ENCODE measurements at regions not wholly inside any gene's neighbourhood (a gene's known extent, or its start where the extent isn't known, plus 50 kb on each side); places are given as distances from the start of the nearest gene placed in this dataset.

DNA sequence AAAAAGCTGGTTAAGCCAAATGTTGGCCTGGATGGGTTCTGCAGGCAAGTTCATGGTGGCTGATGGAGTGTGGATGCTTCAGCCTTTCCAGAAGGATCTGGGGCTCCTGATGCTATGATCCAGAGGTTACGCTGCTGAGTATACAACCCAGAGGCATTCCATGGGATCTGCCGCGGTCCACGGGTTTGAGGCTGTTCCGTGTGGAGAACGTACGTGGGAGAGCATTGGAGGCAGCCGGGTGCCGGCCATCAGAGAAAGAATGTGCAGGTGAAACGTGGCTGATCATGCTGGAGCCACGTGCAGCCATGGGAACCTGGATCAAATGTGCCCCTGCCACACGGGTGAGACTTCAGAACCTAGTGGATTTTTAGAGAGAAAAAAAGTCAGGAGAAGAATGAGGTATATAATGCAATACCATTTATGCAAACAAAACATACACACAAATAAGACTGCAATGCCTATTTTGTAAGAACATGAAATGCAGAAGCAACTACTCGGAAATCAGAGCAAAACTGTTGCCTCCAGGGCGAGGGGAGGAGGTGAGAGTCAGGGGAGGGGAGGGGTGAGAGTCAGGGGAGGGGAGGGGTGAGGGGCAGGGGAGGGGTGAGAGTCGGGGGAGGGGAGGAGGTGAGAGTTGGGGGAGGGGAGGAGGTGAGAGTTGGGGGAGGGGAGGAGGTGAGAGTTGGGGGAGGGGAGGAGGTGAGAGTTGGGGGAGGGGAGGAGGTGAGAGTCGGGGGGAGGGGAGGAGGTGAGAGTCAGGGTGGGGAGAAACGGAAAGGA is 116.5 kb upstream of the C1orf174 start:
- DNase-seq (ENCODE audit: low read depth, low spot score) = no peak

DNA sequence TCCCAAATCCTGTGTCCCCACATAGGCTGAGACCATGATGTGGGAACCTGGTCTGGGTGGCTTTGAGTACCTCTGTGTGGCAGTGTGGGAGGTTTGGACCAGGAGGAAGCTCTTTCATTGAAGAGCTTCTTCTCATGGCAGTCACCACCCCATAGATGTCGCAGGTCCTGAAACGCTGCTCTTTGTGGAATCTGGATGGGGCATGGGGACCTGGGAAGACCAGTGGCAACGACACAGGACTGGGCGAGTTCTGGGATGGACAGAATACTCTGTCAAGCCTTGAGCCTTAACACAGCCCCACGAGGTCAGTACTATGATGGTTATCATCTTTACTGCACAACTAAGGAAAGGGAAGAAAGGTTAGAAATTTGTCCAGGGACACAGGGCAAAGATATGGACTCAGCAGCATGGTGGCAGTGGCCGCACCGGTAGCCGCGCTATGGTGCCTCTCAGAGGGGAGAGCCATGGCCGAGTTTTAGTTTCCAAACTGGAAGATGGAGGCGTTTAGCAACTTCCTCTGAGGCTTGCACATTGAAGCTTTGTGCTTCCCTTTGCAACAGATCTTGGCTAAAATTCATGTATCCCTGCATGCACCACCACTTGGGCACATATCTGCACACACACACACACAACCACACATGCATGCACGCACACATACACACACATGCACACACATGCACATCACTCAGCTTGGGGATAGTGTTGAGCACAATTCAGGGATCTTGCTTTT is 117.7 kb upstream of the C1orf174 start:
- DNase-seq (ENCODE audit: low read depth, low spot score) = no peak

DNA sequence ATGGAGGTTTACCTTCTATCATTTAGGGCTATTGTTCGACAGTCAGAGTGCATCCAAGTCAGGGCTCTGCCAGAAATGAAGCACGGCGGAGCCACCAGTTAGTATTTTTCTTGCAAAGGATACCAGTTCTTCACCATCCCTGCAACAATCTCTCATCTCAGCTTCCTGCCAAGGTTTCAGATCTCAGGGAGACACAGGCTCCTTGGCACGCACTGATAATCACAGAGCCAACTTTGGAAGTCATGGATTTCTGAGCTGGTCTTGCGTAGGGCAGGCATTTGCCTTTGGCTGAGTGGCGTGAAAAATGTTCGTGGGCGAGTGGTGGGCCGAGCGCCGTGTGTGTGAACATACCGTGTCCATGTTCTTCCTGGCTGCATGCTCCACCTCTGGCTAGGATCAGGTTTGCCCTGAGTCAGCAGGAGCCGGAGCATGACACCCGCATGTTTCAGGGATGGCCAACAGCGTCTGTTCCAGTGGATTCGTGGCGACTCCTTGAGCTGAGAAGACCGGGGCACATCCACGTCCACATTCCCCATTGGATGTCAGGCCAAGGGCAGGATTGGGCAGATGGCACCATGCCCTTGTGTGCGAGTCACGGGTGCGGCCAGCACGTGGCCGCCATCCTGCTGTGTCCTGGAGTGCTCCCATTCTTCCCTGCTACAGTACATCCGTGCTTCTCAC is 118.5 kb upstream of the C1orf174 start:
- no peak for DNase-seq (ENCODE audit: low read depth, low spot score)

DNA sequence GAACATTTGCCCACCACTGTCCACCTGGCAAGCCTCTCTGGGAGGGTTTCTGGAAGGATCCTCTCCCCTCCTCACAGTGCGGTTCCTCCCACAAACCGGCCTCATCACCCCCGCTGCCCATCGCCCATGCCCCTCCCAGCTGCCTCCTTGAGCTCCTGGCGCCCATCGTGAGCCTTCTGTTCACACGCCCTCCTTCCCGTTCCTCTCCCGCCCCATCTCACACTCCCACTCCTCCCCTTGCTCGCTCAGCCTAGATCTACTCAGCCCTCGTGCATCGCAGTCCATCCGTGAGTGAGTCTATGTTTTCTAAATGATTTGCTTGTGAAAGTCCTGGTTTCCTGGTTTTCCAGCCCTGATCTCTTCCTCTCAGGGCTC is 119.1 kb upstream of the C1orf174 start:
- DNase-seq (ENCODE audit: low read depth, low spot score) = no peak

DNA sequence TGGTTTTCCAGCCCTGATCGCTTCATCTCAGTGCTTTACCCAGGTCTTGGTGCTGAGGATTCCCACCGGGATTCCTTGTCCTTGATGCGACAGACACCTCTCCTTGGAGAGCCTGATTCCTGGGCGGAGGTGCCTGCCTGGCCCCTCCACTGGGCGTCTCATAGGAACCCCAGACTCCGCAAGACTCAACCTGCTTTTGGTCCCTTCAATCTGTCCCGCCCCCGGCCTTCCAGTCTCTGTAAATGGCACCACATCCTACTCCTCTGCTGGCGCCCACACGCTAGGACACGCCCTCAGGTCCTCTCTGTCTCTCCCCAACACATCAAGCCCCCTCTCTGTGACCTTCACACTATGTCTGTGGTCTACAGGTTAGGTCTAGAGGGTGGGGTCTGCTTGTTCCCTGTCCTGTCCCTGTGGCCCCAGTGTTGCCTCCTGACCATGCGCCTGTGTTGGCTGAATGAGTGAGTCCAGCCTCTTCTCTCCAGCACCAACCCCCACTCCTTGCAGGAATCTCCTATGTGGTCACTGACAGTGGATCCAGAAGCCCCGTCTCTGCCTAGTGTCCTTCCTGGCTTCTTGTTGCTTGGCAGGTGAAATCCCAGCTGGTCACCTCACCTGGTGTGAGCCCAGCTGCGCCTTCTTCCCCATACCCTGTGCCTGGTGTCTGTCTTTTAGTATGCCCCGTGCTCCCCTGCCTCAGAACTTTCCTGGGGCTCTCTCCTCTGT is 119.7 kb upstream of the C1orf174 start:
- no peak for DNase-seq (ENCODE audit: low read depth, low spot score)

DNA sequence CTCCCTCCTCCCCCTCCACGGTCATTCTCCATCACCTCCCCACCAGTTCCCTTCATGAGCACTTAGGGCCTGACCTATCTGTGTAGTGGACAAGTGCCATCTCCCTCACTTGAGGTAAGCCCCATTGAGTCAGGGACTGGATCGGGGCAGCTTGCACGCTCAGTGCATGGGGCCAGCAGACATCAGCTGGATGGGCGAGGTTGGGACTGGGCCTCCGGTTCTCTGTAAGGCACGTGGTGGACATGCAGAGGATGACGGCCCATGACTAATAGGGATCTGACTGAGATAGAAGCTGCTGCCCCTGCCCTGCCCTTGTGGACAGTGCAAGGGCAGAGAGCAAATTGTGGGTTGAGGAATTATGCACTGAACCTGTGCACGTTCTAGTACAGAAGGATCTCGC is 120.4 kb upstream of the C1orf174 start:
- DNase-seq (ENCODE audit: low read depth, low spot score) = no peak

DNA sequence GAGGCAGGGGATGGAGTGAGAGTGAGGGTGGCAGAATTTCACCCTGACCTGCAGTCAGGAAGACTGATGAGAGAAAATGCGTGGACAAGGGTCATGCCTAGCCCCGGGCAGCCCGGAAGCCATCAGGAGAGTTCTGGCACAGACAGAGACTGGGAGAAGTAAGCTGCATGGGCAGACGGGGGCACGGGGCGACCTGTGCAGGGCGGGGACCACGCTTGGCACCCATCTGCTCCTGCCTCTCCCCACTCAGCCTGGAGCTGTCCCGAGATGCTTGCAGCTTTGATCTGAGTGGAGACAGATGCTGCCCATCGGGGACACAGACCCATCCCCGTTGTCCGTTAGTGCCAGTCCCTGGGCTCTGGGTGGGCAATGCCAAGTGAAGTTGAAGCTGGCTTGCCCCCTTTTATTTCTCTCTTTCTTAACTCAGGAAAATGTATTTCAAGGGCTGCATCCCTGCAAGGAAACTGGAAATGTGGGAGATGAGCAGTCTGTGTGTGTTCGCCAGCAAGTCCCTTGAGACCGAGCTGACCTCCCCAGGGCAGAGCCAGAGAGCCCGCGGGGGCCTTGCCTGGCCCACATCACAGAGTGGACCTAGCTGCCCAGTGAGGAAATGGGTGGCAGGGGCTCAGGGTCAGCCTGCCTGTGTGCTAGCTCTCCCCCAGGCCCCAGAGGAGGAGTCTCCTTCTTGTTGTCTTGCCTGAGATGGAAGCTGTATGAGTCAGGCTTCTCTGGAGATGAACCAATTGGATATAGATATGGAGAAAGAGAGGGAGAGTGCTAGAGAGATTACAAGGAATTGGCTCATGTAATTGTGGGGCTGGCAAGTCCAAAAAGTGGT is 121.3 kb upstream of the C1orf174 start:
- DNase-seq (ENCODE audit: low read depth, low spot score) = no peak

DNA sequence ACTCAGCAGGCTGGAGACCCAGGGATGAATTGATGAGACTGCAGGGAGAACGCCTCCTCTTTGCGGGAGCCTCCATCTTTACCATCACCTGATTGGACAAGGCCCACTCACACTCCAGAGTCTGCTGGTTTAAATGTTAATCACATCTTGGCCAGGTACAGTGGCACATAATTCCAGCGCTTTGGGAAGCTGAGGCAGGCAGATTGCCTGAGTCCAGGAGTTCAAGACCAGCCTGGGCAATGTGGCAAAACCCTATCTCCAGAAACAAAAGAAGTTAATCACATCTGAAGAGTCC is 121.8 kb upstream of the C1orf174 start:
- no peak for DNase-seq (ENCODE audit: low read depth, low spot score)

DNA sequence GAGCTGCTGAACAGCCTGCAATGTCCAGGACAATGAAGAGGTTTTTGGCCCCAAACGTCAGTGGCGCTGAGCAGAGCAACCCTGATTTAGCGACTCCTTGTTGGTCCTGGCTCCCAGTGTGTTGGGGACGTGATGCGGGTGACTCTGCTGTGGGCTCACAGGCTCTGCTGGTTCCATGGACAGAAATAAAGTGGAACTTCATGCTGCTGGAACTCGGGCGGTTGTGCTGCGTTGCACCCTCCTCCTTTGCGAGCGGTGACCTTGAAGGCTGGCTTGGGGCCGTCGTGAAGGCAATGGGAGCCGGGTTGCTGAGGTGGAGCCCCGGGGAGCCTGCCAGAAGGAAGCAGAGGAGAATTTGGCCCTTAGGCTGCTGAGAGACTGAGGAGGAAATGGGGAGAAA is 122.6 kb upstream of the C1orf174 start:
- no peak for DNase-seq (ENCODE audit: low read depth, low spot score)

DNA sequence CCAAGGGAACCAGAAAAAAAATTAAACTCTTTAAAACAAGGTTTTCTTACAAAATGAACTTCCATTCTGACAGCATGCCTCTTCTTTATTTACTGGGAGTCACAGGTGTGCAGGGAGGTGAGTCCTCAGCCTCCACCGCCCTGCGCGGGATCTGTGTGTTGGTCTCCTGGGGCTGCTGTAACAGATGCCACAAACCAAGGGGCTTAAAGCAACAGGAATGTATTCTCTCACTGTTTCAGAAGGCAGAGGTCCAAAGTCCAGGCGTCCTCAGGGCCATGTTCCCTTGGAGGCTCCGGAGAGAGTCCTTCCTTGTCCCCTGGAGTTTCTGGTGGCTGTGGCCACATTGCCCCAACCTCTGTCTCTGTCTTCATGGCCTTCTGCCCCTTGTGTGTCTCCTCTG is 123.6 kb upstream of the C1orf174 start:
- DNase-seq (ENCODE audit: low read depth, low spot score) = no peak

DNA sequence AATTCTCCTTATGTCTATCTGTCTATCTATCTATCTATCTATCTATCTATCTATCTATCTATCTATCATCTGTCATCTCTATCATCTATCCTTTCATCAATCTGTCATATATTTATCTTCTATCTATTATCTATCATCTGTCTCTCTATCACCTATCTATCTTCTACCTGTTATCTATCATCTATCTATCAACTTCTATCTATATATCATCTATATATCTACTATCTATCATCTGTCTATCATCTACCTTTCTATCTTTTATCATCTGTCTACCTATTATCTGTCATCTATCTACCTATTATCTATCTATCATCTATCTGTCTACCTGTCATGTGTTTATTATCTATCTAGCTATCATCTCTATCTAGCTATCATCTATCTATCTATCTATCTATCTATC is 124.7 kb upstream of the C1orf174 start:
- no peak for DNase-seq (ENCODE audit: low read depth, low spot score)

DNA sequence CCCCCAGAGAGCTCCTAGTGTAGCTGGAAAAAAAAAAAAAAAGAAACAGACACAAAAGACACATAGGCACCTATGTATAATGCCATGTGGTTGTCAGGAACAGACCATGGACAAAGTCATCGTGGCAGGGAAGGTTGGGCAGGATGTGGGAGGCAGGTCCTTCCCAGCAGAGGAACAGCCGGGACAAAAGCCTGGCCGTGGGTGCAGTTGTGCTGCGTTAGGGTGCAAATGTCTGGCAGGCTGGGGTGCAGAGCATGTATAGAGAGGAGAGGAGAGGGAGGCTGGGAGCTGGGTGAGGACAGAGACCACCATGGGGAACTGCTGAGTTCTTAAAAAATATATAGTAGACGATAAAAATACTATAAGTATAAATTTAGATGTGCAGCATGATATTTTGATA is 125.7 kb upstream of the C1orf174 start:
- no peak for DNase-seq (ENCODE audit: low read depth, low spot score)

DNA sequence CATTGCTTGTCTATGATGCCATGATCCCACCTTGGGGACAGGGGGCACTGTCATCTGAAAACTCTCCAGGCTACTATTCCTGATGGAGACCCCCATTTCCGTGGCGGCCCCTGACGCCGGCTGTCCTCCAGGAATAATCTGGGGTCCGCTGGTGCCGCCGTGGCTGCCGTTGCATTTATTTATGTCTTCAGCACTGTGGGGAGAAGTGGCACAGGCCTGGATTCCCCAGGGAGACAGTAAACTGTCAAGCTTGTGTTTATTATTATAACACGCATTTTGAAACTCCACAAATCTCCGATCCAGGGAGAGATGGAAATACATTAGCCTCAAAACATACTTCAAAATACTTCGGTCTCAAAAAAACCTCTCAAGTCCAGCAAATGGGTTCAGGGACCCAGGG is 126.9 kb upstream of the C1orf174 start:
- DNase-seq (ENCODE audit: low read depth, low spot score) = no peak

DNA sequence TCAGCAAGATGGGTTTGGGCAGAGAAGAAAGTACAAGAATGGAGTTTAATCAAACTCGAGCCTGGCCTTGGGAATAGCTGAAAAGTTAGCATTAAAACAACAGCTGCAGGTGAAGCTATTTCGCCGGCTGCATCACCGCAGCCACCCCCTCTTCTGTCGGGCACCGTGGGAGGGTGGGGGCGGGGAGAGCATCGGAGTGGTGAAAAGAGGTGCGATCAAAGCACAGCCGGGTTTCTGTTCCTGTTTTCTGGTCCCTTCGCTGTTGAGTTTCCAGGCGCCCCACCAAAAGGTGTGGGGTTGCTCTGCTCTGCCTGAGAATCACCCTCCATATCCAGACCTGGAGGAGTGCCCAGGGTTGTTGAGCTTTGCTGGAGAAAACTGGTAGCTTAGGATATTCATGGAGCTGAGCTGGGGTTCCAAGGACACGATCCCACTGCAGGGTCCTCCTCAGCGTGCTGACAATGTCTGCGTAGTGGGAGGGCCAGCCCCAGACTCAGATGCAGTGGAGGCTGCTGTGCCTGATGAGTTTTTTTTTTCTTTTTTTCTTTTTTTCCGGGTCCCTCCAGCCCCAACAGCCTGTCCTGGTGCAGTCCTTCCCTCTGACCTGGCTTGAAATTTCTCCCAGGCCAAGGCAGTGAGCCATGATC is 127.5 kb upstream of the C1orf174 start:
- DNase-seq (ENCODE audit: low read depth, low spot score) = no peak

DNA sequence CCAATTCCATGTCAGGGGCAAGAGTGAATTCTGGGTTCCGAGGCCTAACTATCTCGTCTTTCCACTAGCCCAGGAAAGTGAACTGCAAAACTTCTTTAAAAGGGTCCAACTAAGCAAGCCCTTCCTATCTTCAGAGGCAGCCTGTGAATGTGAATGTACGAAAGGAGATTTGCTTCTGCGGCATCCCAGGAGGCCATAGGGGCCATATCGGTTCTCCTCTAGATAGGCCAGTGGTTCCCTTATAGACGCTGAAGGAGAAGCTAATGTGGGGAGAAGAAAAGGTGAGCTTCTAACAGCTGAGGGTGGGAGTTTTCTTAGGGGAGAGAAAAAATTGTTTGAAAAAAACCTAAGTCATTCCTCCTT is 128.0 kb upstream of the C1orf174 start:
- DNase-seq (ENCODE audit: low read depth, low spot score) = no peak

DNA sequence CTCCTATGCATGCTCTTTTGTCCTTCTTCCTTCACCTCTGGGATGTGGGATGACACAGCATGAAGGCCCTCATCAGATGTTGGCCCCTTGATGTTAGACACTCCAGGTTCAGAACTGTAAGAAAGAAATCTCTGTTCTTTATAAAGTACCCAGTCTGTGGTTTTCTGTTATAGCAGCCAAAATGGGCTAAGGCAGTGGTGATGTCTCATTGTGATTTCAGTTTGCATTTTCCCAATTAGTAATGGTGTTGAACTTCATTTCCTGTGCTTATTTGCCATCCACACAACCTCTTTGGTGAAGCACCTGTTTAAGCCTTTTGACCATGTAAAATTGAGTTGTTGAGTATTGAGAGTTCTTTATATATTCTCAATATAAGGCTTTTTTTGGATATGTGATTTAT is 129.3 kb upstream of the C1orf174 start:
- DNase-seq (ENCODE audit: low read depth, low spot score) = no peak

DNA sequence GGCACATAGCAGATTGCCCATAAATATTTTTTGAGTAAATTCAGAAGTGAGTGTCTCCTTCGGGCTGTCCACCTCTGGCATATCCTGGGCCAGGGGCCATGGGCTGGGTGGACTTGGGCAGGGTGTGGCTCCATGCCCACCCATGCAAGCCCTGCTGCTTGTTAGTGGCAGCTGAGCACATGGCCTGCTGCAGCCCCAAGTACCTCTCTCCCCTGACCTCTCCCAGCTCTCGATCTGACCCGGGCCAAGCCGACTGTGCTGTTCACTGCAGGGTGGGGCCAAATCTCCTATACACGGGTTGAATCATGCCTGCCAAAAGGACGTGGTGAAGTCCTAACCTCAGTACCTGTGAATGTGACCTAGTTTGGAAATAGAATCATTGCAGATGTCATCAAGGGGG is 132.5 kb upstream of the C1orf174 start:
- DNase-seq (ENCODE audit: low read depth, low spot score) = no peak

DNA sequence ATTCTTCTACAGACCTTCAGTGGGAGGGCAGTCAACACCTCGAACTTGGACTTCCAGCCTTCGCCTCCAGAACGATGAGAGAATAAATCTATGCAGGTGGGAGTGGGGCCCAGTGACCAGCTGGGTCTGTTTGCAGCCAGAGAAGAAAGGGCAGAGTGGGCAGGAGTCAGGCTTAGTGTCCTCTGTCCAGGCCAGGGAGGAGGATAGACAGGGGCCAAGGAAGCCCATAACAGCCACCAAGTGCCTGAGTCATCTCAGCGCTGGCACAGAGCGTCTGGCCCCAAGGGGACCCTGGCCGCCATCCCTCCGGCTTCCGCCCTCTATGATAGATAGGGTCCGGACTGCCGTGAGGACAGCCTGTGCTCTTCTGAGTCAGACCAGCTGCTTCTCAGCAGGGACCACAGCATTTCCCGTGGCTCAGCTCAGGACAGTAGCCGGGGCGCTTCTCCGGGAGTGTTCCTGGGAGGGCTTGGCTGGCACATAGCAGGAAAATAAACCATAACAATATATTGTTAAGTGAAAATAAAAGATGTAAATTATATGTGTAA is 133.1 kb upstream of the C1orf174 start:
- DNase-seq (ENCODE audit: low read depth, low spot score) = no peak

DNA sequence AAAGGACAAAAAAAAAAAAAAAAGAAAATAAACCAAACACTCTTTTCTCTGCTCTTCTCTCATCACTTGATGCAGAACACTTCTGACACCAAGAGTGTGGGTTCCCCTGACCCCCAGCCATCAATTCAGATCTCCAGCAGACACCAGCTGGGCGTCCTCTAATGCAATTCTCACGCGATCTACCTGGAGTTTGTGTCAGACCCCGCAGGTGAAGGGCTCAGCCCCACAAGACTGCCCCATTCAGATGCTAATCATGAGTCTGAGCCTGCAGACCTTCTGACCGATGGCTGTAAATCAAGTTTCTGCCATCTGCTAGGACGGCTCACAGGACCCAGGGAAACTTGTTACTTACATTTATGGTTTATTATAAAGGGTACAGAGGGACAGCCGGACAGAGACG is 133.6 kb upstream of the C1orf174 start:
- no peak for DNase-seq (ENCODE audit: low read depth, low spot score)

DNA sequence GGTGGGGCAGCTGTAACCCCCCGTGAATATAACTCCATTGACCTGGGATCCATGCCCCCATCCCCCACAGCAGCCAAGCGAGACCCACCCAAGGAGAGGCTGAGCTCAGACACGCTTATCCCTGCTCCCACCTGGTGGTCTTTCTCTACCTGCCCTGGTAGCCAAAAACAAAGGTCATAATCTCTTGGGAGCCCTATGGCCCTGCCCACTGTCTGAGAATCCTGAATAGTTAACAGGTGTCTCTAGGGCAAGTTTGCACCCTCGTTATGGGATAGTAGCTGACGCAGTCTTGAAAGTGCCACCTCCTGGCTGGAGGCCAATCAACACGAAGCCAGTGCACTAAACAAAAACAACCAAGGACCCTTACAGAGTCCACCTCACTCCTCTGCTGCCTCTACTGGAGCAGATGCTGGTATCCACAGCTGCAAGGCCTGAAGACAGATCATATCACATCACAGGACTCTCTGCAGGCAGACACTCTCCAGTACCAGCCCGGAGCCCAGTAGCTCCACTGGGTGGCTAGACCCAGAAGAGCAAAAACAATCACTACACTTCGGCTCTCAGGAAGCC is 134.3 kb upstream of the C1orf174 start:
- DNase-seq (ENCODE audit: low read depth, low spot score) = no peak

All from activated CD4-positive, CD25-positive, alpha-beta regulatory T cell treated with anti-CD3 and anti-CD28 coated beads, Interleukin-2, amount 50 U/mL, for 16 hours (primary cell).